Neural progenitor cell (in vitro differentiated cells): ENCODE measurements at regions not wholly inside any gene's neighbourhood (a gene's known extent, or its start where the extent isn't known, plus 50 kb on each side); places are given as distances from the start of the nearest gene placed in this dataset.

Experiments
- EZH2 ChIP-seq: fragments of 200-600 bp; sonication (generic); IDR thresholded peaks from 2 replicates; pipeline ENCODE4 v1.6.1; 2017; ENCODE audit warnings: antibody characterized with exemption, mild to moderate bottlenecking, moderate library complexity
- EZH2phosphoT487 ChIP-seq: fragments of 200-600 bp; sonication (generic); IDR thresholded peaks from 2 replicates; pipeline ENCODE4 v1.6.1; 2017; ENCODE audit warnings: antibody characterized with exemption
- TF ChIP-seq, protein P1 (sequence below): fragments of 200-600 bp; sonication (generic); IDR thresholded peaks from 2 replicates; pipeline ENCODE4 v1.5.1; 2017; ENCODE audit warnings: antibody characterized with exemption, mild to moderate bottlenecking

DNA sequence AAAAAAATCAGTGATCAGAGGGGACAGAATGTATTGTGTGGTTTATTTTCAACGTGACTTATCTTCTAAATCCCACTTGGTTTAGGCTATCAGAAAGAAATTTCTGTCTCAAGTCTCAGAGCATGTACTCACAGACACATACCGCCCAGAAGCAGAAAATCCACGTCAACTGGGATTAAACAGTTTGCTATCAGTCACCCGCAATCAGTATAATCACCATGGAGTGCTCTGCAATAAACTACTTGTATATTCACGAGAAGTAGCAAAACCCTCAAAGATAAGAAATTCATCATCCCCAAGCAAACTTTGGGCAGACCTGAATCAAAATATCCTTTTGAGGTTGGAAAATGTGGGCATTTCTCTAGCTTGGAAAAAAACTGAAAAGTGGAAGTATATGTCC lies 259.1 kb downstream of the FGFR2 start:
- TF ChIP-seq, protein P1, sequence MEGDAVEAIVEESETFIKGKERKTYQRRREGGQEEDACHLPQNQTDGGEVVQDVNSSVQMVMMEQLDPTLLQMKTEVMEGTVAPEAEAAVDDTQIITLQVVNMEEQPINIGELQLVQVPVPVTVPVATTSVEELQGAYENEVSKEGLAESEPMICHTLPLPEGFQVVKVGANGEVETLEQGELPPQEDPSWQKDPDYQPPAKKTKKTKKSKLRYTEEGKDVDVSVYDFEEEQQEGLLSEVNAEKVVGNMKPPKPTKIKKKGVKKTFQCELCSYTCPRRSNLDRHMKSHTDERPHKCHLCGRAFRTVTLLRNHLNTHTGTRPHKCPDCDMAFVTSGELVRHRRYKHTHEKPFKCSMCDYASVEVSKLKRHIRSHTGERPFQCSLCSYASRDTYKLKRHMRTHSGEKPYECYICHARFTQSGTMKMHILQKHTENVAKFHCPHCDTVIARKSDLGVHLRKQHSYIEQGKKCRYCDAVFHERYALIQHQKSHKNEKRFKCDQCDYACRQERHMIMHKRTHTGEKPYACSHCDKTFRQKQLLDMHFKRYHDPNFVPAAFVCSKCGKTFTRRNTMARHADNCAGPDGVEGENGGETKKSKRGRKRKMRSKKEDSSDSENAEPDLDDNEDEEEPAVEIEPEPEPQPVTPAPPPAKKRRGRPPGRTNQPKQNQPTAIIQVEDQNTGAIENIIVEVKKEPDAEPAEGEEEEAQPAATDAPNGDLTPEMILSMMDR, result no peak
- TF ChIP-seq EZH2phosphoT487, result no peak
- TF ChIP-seq EZH2, result no peak
